Mesenchymal stem cell (in vitro differentiated cells and primary cell): ENCODE measurements at regions not wholly inside any gene's neighbourhood (a gene's known extent, or its start where the extent isn't known, plus 50 kb on each side); places are given as distances from the start of the nearest gene placed in this dataset.

Experiments
- DNase-seq: peaks from one replicate; pipeline ENCODE4 v3.0.0-alpha.2; 2013
- H2AFZ ChIP-seq: one replicate; pipeline ENCODE4 v1.6.1; 2013; ENCODE audit warnings: low read depth, mild to moderate bottlenecking, control low read depth, inconsistent platforms, low read length, moderate library complexity
- H2AK5ac ChIP-seq: 2 replicates; pipeline ENCODE4 v1.6.1; 2013; ENCODE audit warnings: low read length, moderate library complexity, mild to moderate bottlenecking, inconsistent platforms; ENCODE audit not compliant: severe bottlenecking
- H2BK120ac ChIP-seq: one replicate; pipeline ENCODE4 v1.6.1; 2013; ENCODE audit warnings: low read depth, mild to moderate bottlenecking, inconsistent platforms, low read length, moderate library complexity
- H2BK12ac ChIP-seq, 2 experiments: one replicate each; pipeline ENCODE4 v1.6.1; 2013; ENCODE audit warnings: inconsistent platforms in 2 of 2, low read length in 2 of 2, mild to moderate bottlenecking in 2 of 2, moderate library complexity in 2 of 2, control low read depth in 1 of 2
- H2BK15ac ChIP-seq: one replicate; pipeline ENCODE4 v1.6.1; 2013; ENCODE audit warnings: mild to moderate bottlenecking, low read depth, inconsistent platforms; ENCODE audit not compliant: poor library complexity, severe bottlenecking
- H2BK5ac ChIP-seq: 2 replicates; pipeline ENCODE4 v1.6.1; 2013; ENCODE audit warnings: low read depth, mild to moderate bottlenecking, low read length, control low read depth, inconsistent platforms; ENCODE audit not compliant: poor library complexity, severe bottlenecking
- H3K14ac ChIP-seq, 2 experiments: one replicate each; pipeline ENCODE4 v1.6.1; 2013; ENCODE audit warnings: inconsistent platforms in 2 of 2, low read length in 2 of 2, control low read depth in 1 of 2, mild to moderate bottlenecking in 1 of 2, moderate library complexity in 1 of 2
- H3K18ac ChIP-seq, 2 experiments: one replicate each; pipeline ENCODE4 v1.6.1; 2013; ENCODE audit warnings: inconsistent platforms in 2 of 2, low read length in 2 of 2, control low read depth in 1 of 2, low read depth in 1 of 2, mild to moderate bottlenecking in 1 of 2
- H3K23ac ChIP-seq, 2 experiments: one replicate each; pipeline ENCODE4 v1.6.1; 2013; ENCODE audit warnings: inconsistent platforms in 2 of 2, low read length in 2 of 2, mild to moderate bottlenecking in 2 of 2, moderate library complexity in 2 of 2, control low read depth in 1 of 2
- H3K27ac ChIP-seq: 2 replicates; pipeline ENCODE4 v1.5.1; 2013; ENCODE audit warnings: mild to moderate bottlenecking, moderate library complexity, low read length, control low read depth, inconsistent platforms; ENCODE audit not compliant: poor library complexity, severe bottlenecking
- H3K27me3 ChIP-seq, 2 experiments: 2 replicates each; pipeline versions ENCODE4 v1.6.1 to v1.7.0; 2013; ENCODE audit warnings: low read length in 2 of 2, mild to moderate bottlenecking in 2 of 2, moderate library complexity in 2 of 2, control low read depth in 1 of 2, inconsistent platforms in 1 of 2; ENCODE audit not compliant: control insufficient read depth in 1 of 2, insufficient read depth in 1 of 2
- H3K36me3 ChIP-seq, 2 experiments: 2 replicates each; pipeline versions ENCODE4 v1.6.1 to v1.7.0; 2013; ENCODE audit warnings: low read length in 2 of 2, control low read depth in 1 of 2, inconsistent platforms in 1 of 2, low read depth in 1 of 2, mild to moderate bottlenecking in 1 of 2; ENCODE audit not compliant: insufficient read depth in 2 of 2, control insufficient read depth in 1 of 2
- H3K4ac ChIP-seq, 2 experiments: one replicate each; pipeline ENCODE4 v1.6.1; 2013; ENCODE audit warnings: inconsistent platforms in 2 of 2, low read length in 2 of 2, mild to moderate bottlenecking in 2 of 2, moderate library complexity in 2 of 2, control low read depth in 1 of 2, low read depth in 1 of 2
- H3K4me1 ChIP-seq: 2 replicates; pipeline ENCODE4 v1.6.1; 2013; ENCODE audit warnings: low read depth, low read length, control low read depth; ENCODE audit not compliant: control insufficient read depth, insufficient read depth
- H3K4me2 ChIP-seq: 2 replicates; pipeline ENCODE4 v1.6.1; 2013; ENCODE audit warnings: low read length, mild to moderate bottlenecking, inconsistent platforms; ENCODE audit not compliant: poor library complexity, severe bottlenecking
- H3K4me3 ChIP-seq, 2 experiments: 2 replicates each; pipeline versions ENCODE4 v1.5.1 to v1.7.0; 2013; ENCODE audit warnings: low read length in 2 of 2, mild to moderate bottlenecking in 2 of 2, control low read depth in 1 of 2, low read depth in 1 of 2; ENCODE audit not compliant: insufficient read depth in 1 of 2
- H3K79me1 ChIP-seq: replicated peaks from 2 replicates; pipeline ENCODE4 v1.6.1; 2013; ENCODE audit warnings: mild to moderate bottlenecking, control low read depth, low read length, inconsistent platforms; ENCODE audit not compliant: poor library complexity, severe bottlenecking
- H3K9ac ChIP-seq: 2 replicates; pipeline ENCODE4 v1.7.0; 2013; ENCODE audit warnings: mild to moderate bottlenecking, low read length, moderate library complexity
- H3K9me3 ChIP-seq: 2 replicates; pipeline ENCODE4 v1.7.0; 2013; ENCODE audit warnings: mild to moderate bottlenecking, low read length; ENCODE audit not compliant: control insufficient read depth
- H4K8ac ChIP-seq: one replicate; pipeline ENCODE4 v1.6.1; 2013; ENCODE audit warnings: inconsistent platforms, mild to moderate bottlenecking, low read length, moderate library complexity
- H4K91ac ChIP-seq: one replicate; pipeline ENCODE4 v1.6.1; 2013; ENCODE audit warnings: mild to moderate bottlenecking, low read length, inconsistent platforms
- WGBS: methylation state at CpG from one replicate; pipeline ENCODE4 v1.1.7; 2013; ENCODE audit warnings: mixed read lengths; 5-methylcytosine and 5-hydroxymethylcytosine counted together

- 93% methylated on average over 2 of the region's 3 CpGs for WGBS
These were observed 76.8 kb downstream of the ACKR3 start for GRCh38 chr2:236646441-236646840.

GRCh38 chr2:236646871-236647270 is 77.2 kb downstream of the ACKR3 start:
- Histone ChIP-seq H2BK5ac (no peak overlapping the region), H3K27ac (no peak overlapping the region), H3K23ac (no peak overlapping the region), H3K36me3 (no peaks in the 10 kb centered on the region), H3K4me3 (no peak overlapping the region), H3K9ac (no peak overlapping the region), H4K91ac (no peak overlapping the region), H2AK5ac (no peak overlapping the region), H4K8ac (no peak overlapping the region), H2BK15ac (no peak overlapping the region), H3K4me1 (peaks cover 8% of the 10 kb centered on the region), H3K18ac (no peak overlapping the region), H2BK120ac (no peak overlapping the region), H3K79me1 (no peaks in the 10 kb centered on the region), H2AFZ (no peak overlapping the region), H2BK12ac (no peak overlapping the region), H3K14ac (no peak overlapping the region), H3K4me2 (no peak overlapping the region), H3K9me3 (peaks cover 10% of the 10 kb centered on the region), H3K4ac (no peak overlapping the region), H3K27me3 (no peaks in the 10 kb centered on the region)
- no peak for DNase-seq
- WGBS: 100% methylated on average over 2 of the region's 4 CpGs

More at GRCh38 chr2:236646441-236646840, 76.8 kb downstream of the ACKR3 start:
- H3K18ac ChIP-seq: no peak overlapping the region
- H2AFZ ChIP-seq: no peak overlapping the region
- H3K23ac ChIP-seq: no peak overlapping the region
- no peaks in the 10 kb centered on the region for H3K27me3 ChIP-seq
- no peak overlapping the region for H3K4me3 ChIP-seq
- H3K9me3 ChIP-seq: peaks cover 10% of the 10 kb centered on the region
- no peak overlapping the region for H3K4me2 ChIP-seq
- H4K91ac ChIP-seq: no peak overlapping the region
- no peak overlapping the region for H3K9ac ChIP-seq
- H3K79me1 ChIP-seq: no peaks in the 10 kb centered on the region
- no peak overlapping the region for H2BK15ac ChIP-seq
- H2BK120ac ChIP-seq: no peak overlapping the region
- H2BK12ac ChIP-seq: no peak overlapping the region
- DNase-seq: no peak
- no peak overlapping the region for H3K27ac ChIP-seq
- H3K4ac ChIP-seq: no peak overlapping the region
- H2BK5ac ChIP-seq: no peak overlapping the region
- no peak overlapping the region for H4K8ac ChIP-seq
- H3K4me1 ChIP-seq: peaks cover 8% of the 10 kb centered on the region
- no peak overlapping the region for H2AK5ac ChIP-seq
- H3K14ac ChIP-seq: no peak overlapping the region
- H3K36me3 ChIP-seq: no peaks in the 10 kb centered on the region

- H3K36me3 ChIP-seq: no peaks in the 10 kb centered on the region
- WGBS: 92% methylated on average over 3 of the region's 5 CpGs
- H2BK15ac ChIP-seq: no peak overlapping the region
These were observed 78.0 kb downstream of the ACKR3 start for GRCh38 chr2:236647621-236648020.

GRCh38 chr2:236653863-236654262 is 84.2 kb downstream of the ACKR3 start:
- Histone ChIP-seq H3K23ac (no peak overlapping the region), H3K79me1 (no peaks in the 10 kb centered on the region), H3K4me2 (no peak overlapping the region), H4K8ac (no peak overlapping the region), H2AFZ (no peak overlapping the region), H3K9me3 (no peaks in the 10 kb centered on the region), H3K27me3 (no peaks in the 10 kb centered on the region), H2AK5ac (no peak overlapping the region), H3K18ac (no peak overlapping the region), H4K91ac (no peak overlapping the region), H2BK12ac (no peak overlapping the region), H3K36me3 (no peaks in the 10 kb centered on the region), H2BK120ac (no peak overlapping the region), H3K4me1 (no peaks in the 10 kb centered on the region), H3K9ac (no peak overlapping the region), H3K4ac (no peak overlapping the region), H2BK5ac (no peak overlapping the region), H3K4me3 (no peak overlapping the region), H3K14ac (no peak overlapping the region), H3K27ac (no peak overlapping the region), H2BK15ac (no peak overlapping the region)
- no peak for DNase-seq
- WGBS: 57% methylated on average over 1 of the region's 1 CpG

More at GRCh38 chr2:236647621-236648020, 78.0 kb downstream of the ACKR3 start:
- Histone ChIP-seq H2BK12ac (no peak overlapping the region), H3K14ac (no peak overlapping the region), H2AK5ac (no peak overlapping the region), H3K4ac (no peak overlapping the region), H2BK120ac (no peak overlapping the region), H4K91ac (no peak overlapping the region), H3K23ac (no peak overlapping the region), H4K8ac (no peak overlapping the region), H3K9me3 (peaks cover 10% of the 10 kb centered on the region), H3K4me3 (no peak overlapping the region), H3K4me1 (peaks cover 8% of the 10 kb centered on the region), H3K4me2 (no peak overlapping the region), H3K27me3 (no peaks in the 10 kb centered on the region), H3K9ac (no peak overlapping the region), H3K79me1 (no peaks in the 10 kb centered on the region), H3K18ac (no peak overlapping the region), H3K27ac (no peak overlapping the region), H2BK5ac (no peak overlapping the region), H2AFZ (no peak overlapping the region)
- no peak for DNase-seq
